ENCODE measurements at regions not wholly inside any gene's neighbourhood (a gene's known extent, or its start where the extent isn't known, plus 50 kb on each side); places are given as distances from the start of the nearest gene placed in this dataset.
"Not testable (repeated sequence)": the region's sequence is repeated elsewhere in the genome, so short reads cannot be mapped to it uniquely, and the experiment has no call there.

GRCh38 chr6:115190534-115190933 lies 847.7 kb upstream of the HS3ST5 start:
- DNase-seq (ENCODE audit: low spot score in 2 of 2): no peak
- Mint-ChIP-seq H3K4me1 (no peaks in the 10 kb centered on the region), H3K36me3 (no peaks in the 10 kb centered on the region), H3K27me3 (no peaks in the 10 kb centered on the region), H3K9me3 (peaks cover 5% of the 10 kb centered on the region), H3K27ac (no peak overlapping the region), H3K4me3 (no peak overlapping the region)
- ATAC-seq (ENCODE audit: low read depth): no peak

GRCh38 chr6:115175456-115175855 lies 832.6 kb upstream of the HS3ST5 start:
- ATAC-seq (ENCODE audit: low read depth); H3K27ac Mint-ChIP-seq; H3K4me1 Mint-ChIP-seq; H3K27me3 Mint-ChIP-seq; DNase-seq (ENCODE audit: low spot score in 2 of 2); H3K4me3 Mint-ChIP-seq; H3K36me3 Mint-ChIP-seq; H3K9me3 Mint-ChIP-seq: not testable (repeated sequence)

- not testable (repeated sequence) for H3K27me3 Mint-ChIP-seq; H3K27ac Mint-ChIP-seq; H3K4me1 Mint-ChIP-seq; DNase-seq (ENCODE audit: low spot score in 2 of 2); H3K9me3 Mint-ChIP-seq; ATAC-seq (ENCODE audit: low read depth); H3K4me3 Mint-ChIP-seq; H3K36me3 Mint-ChIP-seq
Measured at GRCh38 chr6:115165912-115166311, 823.1 kb upstream of the HS3ST5 start.

- peaks cover 6% of the 10 kb centered on the region for H3K9me3 Mint-ChIP-seq
- H3K36me3 Mint-ChIP-seq: no peaks in the 10 kb centered on the region
- no peak for DNase-seq (ENCODE audit: low spot score in 2 of 2)
- no peaks in the 10 kb centered on the region for H3K4me1 Mint-ChIP-seq
- H3K4me3 Mint-ChIP-seq: no peak overlapping the region
- no peaks in the 10 kb centered on the region for H3K27me3 Mint-ChIP-seq
- ATAC-seq (ENCODE audit: low read depth): no peak
- no peak overlapping the region for H3K27ac Mint-ChIP-seq
Measured at GRCh38 chr6:115159733-115160132, 816.9 kb upstream of the HS3ST5 start.

- H3K36me3 Mint-ChIP-seq: no peaks in the 10 kb centered on the region
Measured at GRCh38 chr6:115137910-115138309, 795.1 kb upstream of the HS3ST5 start.

GRCh38 chr6:115133790-115134189 lies 791.0 kb upstream of the HS3ST5 start:
- no peak overlapping the region for H3K4me3 Mint-ChIP-seq
- no peaks in the 10 kb centered on the region for H3K36me3 Mint-ChIP-seq
- no peaks in the 10 kb centered on the region for H3K4me1 Mint-ChIP-seq

More at GRCh38 chr6:115137910-115138309, 795.1 kb upstream of the HS3ST5 start:
- H3K9me3 Mint-ChIP-seq: no peaks in the 10 kb centered on the region
- H3K27ac Mint-ChIP-seq: no peak overlapping the region
- DNase-seq (ENCODE audit: low spot score in 2 of 2) (no peak), ATAC-seq (ENCODE audit: low read depth) (no peak)
- H3K27me3 Mint-ChIP-seq: no peaks in the 10 kb centered on the region
- no peak overlapping the region for H3K4me3 Mint-ChIP-seq
- H3K4me1 Mint-ChIP-seq: no peaks in the 10 kb centered on the region

GRCh38 chr6:115131709-115132490 lies 789.1 kb upstream of the HS3ST5 start:
- H3K36me3 Mint-ChIP-seq: no peaks in the 10 kb centered on the region
- no peak overlapping the region for H3K27ac Mint-ChIP-seq
- ATAC-seq (ENCODE audit: low read depth) (no peak), DNase-seq (ENCODE audit: low spot score in 2 of 2) (no peak)
- no peak overlapping the region for H3K4me3 Mint-ChIP-seq
- no peaks in the 10 kb centered on the region for H3K4me1 Mint-ChIP-seq
- no peaks in the 10 kb centered on the region for H3K27me3 Mint-ChIP-seq
- H3K9me3 Mint-ChIP-seq: no peaks in the 10 kb centered on the region

More at GRCh38 chr6:115133790-115134189, 791.0 kb upstream of the HS3ST5 start:
- no peaks in the 10 kb centered on the region for H3K27me3 Mint-ChIP-seq
- DNase-seq (ENCODE audit: low spot score in 2 of 2): no peak
- H3K27ac Mint-ChIP-seq: no peak overlapping the region
- no peaks in the 10 kb centered on the region for H3K9me3 Mint-ChIP-seq
- no peak for ATAC-seq (ENCODE audit: low read depth)

- H3K27ac Mint-ChIP-seq; H3K27me3 Mint-ChIP-seq; ATAC-seq (ENCODE audit: low read depth); H3K36me3 Mint-ChIP-seq; DNase-seq (ENCODE audit: low spot score in 2 of 2); H3K4me3 Mint-ChIP-seq; H3K4me1 Mint-ChIP-seq; H3K9me3 Mint-ChIP-seq: not testable (repeated sequence)
Measured at GRCh38 chr6:115121513-115121912, 778.7 kb upstream of the HS3ST5 start.

GRCh38 chr6:115120391-115120790 lies 777.6 kb upstream of the HS3ST5 start:
- H3K9me3 Mint-ChIP-seq: peaks cover 3% of the 10 kb centered on the region
- no peak for ATAC-seq (ENCODE audit: low read depth)
- no peaks in the 10 kb centered on the region for H3K4me1 Mint-ChIP-seq
- H3K27ac Mint-ChIP-seq: no peak overlapping the region
- DNase-seq (ENCODE audit: low spot score in 2 of 2): no peak
- H3K27me3 Mint-ChIP-seq: no peaks in the 10 kb centered on the region
- no peak overlapping the region for H3K4me3 Mint-ChIP-seq
- H3K36me3 Mint-ChIP-seq: no peaks in the 10 kb centered on the region

- Mint-ChIP-seq H3K4me3 (no peak overlapping the region), H3K27ac (no peak overlapping the region), H3K9me3 (peaks cover 7% of the 10 kb centered on the region), H3K4me1 (no peaks in the 10 kb centered on the region), H3K27me3 (no peaks in the 10 kb centered on the region), H3K36me3 (no peaks in the 10 kb centered on the region)
- ATAC-seq (ENCODE audit: low read depth): no peak
- DNase-seq (ENCODE audit: low spot score in 2 of 2): no peak
Measured at GRCh38 chr6:115091461-115091860, 748.6 kb upstream of the HS3ST5 start.

GRCh38 chr6:115078555-115078954 lies 735.7 kb upstream of the HS3ST5 start:
- Mint-ChIP-seq H3K4me1 (peaks cover 2% of the 10 kb centered on the region), H3K36me3 (no peaks in the 10 kb centered on the region), H3K4me3 (no peak overlapping the region), H3K27me3 (no peaks in the 10 kb centered on the region), H3K27ac (no peak overlapping the region), H3K9me3 (peaks cover 12% of the 10 kb centered on the region)
- ATAC-seq (ENCODE audit: low read depth): no peak
- DNase-seq (ENCODE audit: low spot score in 2 of 2): no peak

- Mint-ChIP-seq H3K9me3 (peaks cover 3% of the 10 kb centered on the region), H3K27me3 (no peaks in the 10 kb centered on the region), H3K36me3 (no peaks in the 10 kb centered on the region), H3K4me1 (no peaks in the 10 kb centered on the region), H3K4me3 (no peak overlapping the region), H3K27ac (no peak overlapping the region)
- DNase-seq (ENCODE audit: low spot score in 2 of 2): no peak
- ATAC-seq (ENCODE audit: low read depth): no peak
Measured at GRCh38 chr6:115071962-115072361, 729.1 kb upstream of the HS3ST5 start.

GRCh38 chr6:115067690-115068447 lies 725.0 kb upstream of the HS3ST5 start:
- Mint-ChIP-seq H3K27ac (no peak overlapping the region), H3K4me3 (no peak overlapping the region), H3K36me3 (no peaks in the 10 kb centered on the region), H3K4me1 (no peaks in the 10 kb centered on the region), H3K27me3 (no peaks in the 10 kb centered on the region), H3K9me3 (peaks cover 3% of the 10 kb centered on the region)
- ATAC-seq (ENCODE audit: low read depth) (no peak), DNase-seq (ENCODE audit: low spot score in 2 of 2) (no peak)

- Mint-ChIP-seq H3K9me3 (no peaks in the 10 kb centered on the region), H3K4me1 (no peaks in the 10 kb centered on the region), H3K27ac (no peak overlapping the region), H3K4me3 (no peak overlapping the region), H3K36me3 (no peaks in the 10 kb centered on the region), H3K27me3 (no peaks in the 10 kb centered on the region)
- DNase-seq (ENCODE audit: low spot score in 2 of 2): no peak
- ATAC-seq (ENCODE audit: low read depth): no peak
Measured at GRCh38 chr6:115064680-115065079, 721.9 kb upstream of the HS3ST5 start.

Data from memory B cell (primary cell).